ENCODE measurements at regions not wholly inside any gene's neighbourhood (a gene's known extent, or its start where the extent isn't known, plus 50 kb on each side); places are given as distances from the start of the nearest gene placed in this dataset.

DNA sequence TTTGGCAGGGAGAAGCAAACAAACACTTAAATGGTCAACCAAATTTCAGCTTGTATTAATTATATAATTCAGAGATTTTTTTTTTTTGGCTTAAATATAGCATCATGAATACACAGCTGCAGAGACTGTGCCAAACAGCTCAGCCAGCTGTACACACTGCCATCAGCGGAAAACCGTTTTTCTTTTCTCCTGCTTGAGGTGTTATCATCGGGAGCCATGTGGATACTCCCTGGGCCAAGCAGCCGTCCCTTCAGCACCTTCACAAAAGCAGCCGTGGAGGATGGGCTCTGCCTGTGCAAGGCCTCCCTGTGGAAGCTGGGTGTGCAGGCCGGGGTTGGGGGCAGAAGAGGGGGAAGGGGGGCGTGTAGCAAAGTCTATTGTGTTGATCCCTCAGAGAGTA is 85.0 kb downstream of the NUF2 start:
- TF ChIP-seq CTCF (IDR thresholded peaks at IDR 0.05; ENCODE audit: insufficient read depth, low read length) (no peak), POLR2AphosphoS5 (IDR thresholded peaks at IDR 0.05; ENCODE audit: low read depth) (no peak), SPI1 (IDR thresholded peaks at IDR 0.05; ENCODE audit: borderline replicate concordance, low read depth) (no peak), GABPA (IDR thresholded peaks at IDR 0.05; ENCODE audit: low read depth) (no peak)
- TF ChIP-seq, protein P1, sequence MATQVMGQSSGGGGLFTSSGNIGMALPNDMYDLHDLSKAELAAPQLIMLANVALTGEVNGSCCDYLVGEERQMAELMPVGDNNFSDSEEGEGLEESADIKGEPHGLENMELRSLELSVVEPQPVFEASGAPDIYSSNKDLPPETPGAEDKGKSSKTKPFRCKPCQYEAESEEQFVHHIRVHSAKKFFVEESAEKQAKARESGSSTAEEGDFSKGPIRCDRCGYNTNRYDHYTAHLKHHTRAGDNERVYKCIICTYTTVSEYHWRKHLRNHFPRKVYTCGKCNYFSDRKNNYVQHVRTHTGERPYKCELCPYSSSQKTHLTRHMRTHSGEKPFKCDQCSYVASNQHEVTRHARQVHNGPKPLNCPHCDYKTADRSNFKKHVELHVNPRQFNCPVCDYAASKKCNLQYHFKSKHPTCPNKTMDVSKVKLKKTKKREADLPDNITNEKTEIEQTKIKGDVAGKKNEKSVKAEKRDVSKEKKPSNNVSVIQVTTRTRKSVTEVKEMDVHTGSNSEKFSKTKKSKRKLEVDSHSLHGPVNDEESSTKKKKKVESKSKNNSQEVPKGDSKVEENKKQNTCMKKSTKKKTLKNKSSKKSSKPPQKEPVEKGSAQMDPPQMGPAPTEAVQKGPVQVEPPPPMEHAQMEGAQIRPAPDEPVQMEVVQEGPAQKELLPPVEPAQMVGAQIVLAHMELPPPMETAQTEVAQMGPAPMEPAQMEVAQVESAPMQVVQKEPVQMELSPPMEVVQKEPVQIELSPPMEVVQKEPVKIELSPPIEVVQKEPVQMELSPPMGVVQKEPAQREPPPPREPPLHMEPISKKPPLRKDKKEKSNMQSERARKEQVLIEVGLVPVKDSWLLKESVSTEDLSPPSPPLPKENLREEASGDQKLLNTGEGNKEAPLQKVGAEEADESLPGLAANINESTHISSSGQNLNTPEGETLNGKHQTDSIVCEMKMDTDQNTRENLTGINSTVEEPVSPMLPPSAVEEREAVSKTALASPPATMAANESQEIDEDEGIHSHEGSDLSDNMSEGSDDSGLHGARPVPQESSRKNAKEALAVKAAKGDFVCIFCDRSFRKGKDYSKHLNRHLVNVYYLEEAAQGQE (IDR thresholded peaks at IDR 0.05; ENCODE audit: insufficient replicate concordance, low read depth): no peak
- H3K27me3 ChIP-seq (ENCODE audit: insufficient read depth, poor library complexity, severe bottlenecking): no peaks in the 10 kb centered on the region
- no peak for DNase-seq (ENCODE audit: low read depth in 1 of 2, low spot score in 1 of 2)
- H3K27ac ChIP-seq (replicated peaks): no peak overlapping the region
- H3K4me3 ChIP-seq (replicated peaks; ENCODE audit: insufficient read depth, low read length): no peak overlapping the region

DNA sequence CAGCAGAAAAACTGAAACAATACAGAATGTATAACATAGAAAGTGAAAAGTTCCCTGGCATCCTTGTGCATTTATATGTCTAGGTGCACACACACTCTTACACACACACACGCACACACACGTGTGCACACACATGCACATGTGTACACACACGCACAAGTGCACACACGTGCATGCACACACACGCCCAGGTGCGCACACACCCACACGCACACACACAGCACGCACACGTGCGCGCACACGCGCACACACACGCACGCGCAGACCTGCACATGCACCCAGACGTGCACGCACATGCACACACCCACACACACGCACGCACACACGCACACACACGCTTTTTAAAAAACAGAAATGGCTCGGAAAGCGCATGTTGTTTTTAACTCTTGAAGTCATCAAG is 86.5 kb downstream of the NUF2 start:
- Histone ChIP-seq H3K27ac (replicated peaks) (no peak overlapping the region), H3K4me3 (replicated peaks; ENCODE audit: insufficient read depth, low read length) (no peak overlapping the region), H3K27me3 (ENCODE audit: insufficient read depth, poor library complexity, severe bottlenecking) (no peaks in the 10 kb centered on the region)
- DNase-seq (ENCODE audit: low read depth in 1 of 2, low spot score in 1 of 2): no peak
- no peak for TF ChIP-seq GABPA (IDR thresholded peaks at IDR 0.05; ENCODE audit: low read depth)
- TF ChIP-seq POLR2AphosphoS5 (IDR thresholded peaks at IDR 0.05; ENCODE audit: low read depth): no peak
- no peak for TF ChIP-seq SPI1 (IDR thresholded peaks at IDR 0.05; ENCODE audit: borderline replicate concordance, low read depth)
- no peak for TF ChIP-seq CTCF (IDR thresholded peaks at IDR 0.05; ENCODE audit: insufficient read depth, low read length)
- TF ChIP-seq, protein P1 (IDR thresholded peaks at IDR 0.05; ENCODE audit: insufficient replicate concordance, low read depth): no peak

DNA sequence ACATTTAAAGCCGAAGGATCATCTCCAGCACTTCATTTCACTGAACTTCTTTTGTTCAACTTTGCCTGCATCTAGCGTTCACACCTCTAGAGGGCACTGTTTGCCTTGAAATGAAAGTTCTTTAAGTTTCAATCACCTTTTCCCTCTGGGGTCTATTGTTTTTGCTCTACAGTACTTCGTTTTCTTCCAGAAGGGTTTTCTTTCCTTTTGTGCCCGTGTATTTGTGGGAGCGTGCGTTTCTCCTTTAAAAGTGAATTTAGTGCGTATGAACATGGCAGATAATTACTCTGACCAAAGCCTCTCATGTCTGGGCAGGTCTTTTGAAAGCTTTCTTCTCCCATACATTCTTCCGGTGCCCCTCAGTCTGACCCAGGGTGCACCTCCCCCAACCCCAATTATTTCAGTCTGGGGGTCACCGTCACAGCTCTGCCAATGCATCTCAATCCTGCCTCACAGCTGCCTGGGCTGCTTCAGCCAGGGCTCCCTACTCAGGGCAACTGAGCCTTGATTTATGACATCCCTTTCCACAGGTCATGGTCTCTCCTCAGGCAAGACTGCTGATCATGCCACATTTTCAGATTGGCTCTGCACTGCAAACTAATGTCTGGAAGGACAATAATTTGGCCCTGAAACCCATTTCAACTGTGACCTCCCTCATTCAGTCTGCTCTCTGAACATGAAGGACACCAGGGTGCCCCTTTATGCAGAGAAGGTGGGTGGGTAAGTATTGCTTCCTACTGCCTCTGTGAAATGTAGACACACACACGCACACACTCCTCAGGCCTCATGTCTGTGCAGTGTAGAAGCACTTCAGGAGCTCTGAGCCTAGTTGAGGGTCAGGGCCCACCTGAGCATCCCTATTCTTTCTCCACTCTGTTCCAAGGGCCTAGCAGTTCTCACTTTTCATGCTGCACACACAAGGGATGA is 88.6 kb downstream of the NUF2 start:
- peak; percentile 64 for TF ChIP-seq CTCF (IDR thresholded peaks at IDR 0.05; ENCODE audit: insufficient read depth, low read length)
- TF ChIP-seq, protein P1 (IDR thresholded peaks at IDR 0.05; ENCODE audit: insufficient replicate concordance, low read depth): no peak
- no peak for TF ChIP-seq GABPA (IDR thresholded peaks at IDR 0.05; ENCODE audit: low read depth)
- TF ChIP-seq POLR2AphosphoS5 (IDR thresholded peaks at IDR 0.05; ENCODE audit: low read depth): no peak
- no peak for TF ChIP-seq SPI1 (IDR thresholded peaks at IDR 0.05; ENCODE audit: borderline replicate concordance, low read depth)
- Histone ChIP-seq H3K27me3 (ENCODE audit: insufficient read depth, poor library complexity, severe bottlenecking) (no peaks in the 10 kb centered on the region), H3K4me3 (replicated peaks; ENCODE audit: insufficient read depth, low read length) (no peak overlapping the region), H3K27ac (replicated peaks) (no peak overlapping the region)
- peak; percentile 1 to 31 for DNase-seq (ENCODE audit: low read depth in 1 of 2, low spot score in 1 of 2)

All from HL-60 (cell line).